BJ (cell line): ENCODE measurements at regions not wholly inside any gene's neighbourhood (a gene's known extent, or its start where the extent isn't known, plus 50 kb on each side); places are given as distances from the start of the nearest gene placed in this dataset.

ENCODE experiments used
- CTCF ChIA-PET: fragments of 350-600 bp; formaldehyde crosslinking; extraction: SDS; loops from one replicate; lab custom pipeline; 2021; ENCODE audit warnings: antibody characterized with exemption, inconsistent platforms; lab: Yijun Ruan, JAX
- POLR2A ChIA-PET: fragments of 300-600 bp; sonication (Branson Sonifier 250); formaldehyde crosslinking; extraction: SDS; loops from one replicate; lab custom pipeline; 2021; ENCODE audit warnings: antibody characterized with exemption; lab: Charles Lee
- DNase-seq: peaks from one replicate; pipeline ENCODE4 v3.0.0-alpha.2; 2011; ENCODE audit warnings: low read depth
- H3K27me3 ChIP-seq: 2 replicates; pipeline ENCODE4 v1.6.0; 2011; ENCODE audit warnings: low read length; ENCODE audit not compliant: control insufficient read depth, insufficient read depth
- H3K36me3 ChIP-seq: 2 replicates; pipeline ENCODE4 v1.5.1; 2011; ENCODE audit warnings: low read length; ENCODE audit not compliant: control insufficient read depth, insufficient read depth
- H3K4me3 ChIP-seq: 2 replicates; pipeline ENCODE4 v1.5.1; 2011; ENCODE audit warnings: low read depth, mild to moderate bottlenecking, control low read depth, low read length
- TF ChIP-seq, protein P1 (sequence below): IDR thresholded peaks from 2 replicates; pipeline ENCODE4 v1.5.1; 2011; ENCODE audit warnings: low read depth, mild to moderate bottlenecking, control low read depth, inconsistent platforms, low read length, moderate library complexity; ENCODE audit not compliant: insufficient read depth

DNA sequence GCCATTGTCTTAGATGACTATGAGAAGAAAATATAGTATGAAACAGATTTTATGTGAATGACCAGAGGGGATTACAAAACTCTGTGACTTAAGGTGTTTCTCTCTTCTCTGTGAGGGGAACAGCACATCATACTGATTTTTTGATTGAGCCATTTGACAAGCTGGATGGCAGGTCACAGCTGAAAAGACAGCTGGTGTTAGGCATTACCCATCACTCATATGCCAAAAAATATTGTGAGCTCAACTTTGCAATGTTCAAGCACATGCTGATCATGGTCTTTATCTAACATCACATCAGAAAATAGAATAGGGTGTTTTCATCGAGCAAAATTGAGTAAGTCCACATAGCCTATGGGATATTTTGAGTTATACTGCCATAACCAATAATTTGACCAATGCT is 86.7 kb upstream of the TECRL start:
- TF ChIP-seq, protein P1, sequence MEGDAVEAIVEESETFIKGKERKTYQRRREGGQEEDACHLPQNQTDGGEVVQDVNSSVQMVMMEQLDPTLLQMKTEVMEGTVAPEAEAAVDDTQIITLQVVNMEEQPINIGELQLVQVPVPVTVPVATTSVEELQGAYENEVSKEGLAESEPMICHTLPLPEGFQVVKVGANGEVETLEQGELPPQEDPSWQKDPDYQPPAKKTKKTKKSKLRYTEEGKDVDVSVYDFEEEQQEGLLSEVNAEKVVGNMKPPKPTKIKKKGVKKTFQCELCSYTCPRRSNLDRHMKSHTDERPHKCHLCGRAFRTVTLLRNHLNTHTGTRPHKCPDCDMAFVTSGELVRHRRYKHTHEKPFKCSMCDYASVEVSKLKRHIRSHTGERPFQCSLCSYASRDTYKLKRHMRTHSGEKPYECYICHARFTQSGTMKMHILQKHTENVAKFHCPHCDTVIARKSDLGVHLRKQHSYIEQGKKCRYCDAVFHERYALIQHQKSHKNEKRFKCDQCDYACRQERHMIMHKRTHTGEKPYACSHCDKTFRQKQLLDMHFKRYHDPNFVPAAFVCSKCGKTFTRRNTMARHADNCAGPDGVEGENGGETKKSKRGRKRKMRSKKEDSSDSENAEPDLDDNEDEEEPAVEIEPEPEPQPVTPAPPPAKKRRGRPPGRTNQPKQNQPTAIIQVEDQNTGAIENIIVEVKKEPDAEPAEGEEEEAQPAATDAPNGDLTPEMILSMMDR: no peak
- POLR2A ChIA-PET: no interaction called here
- Histone ChIP-seq H3K36me3 (no peaks in the 10 kb centered on the region), H3K4me3 (no peak overlapping the region), H3K27me3 (no peaks in the 10 kb centered on the region)
- CTCF ChIA-PET: no interaction called here
- DNase-seq: no peak

- no peak for DNase-seq
- Histone ChIP-seq H3K4me3 (no peak overlapping the region), H3K27me3 (no peaks in the 10 kb centered on the region), H3K36me3 (no peaks in the 10 kb centered on the region)
- TF ChIP-seq, protein P1: no peak
- CTCF ChIA-PET: no interaction called here
- POLR2A ChIA-PET: no interaction called here
Observed at GRCh38 chr4:64489628-64490027, 80.4 kb upstream of the TECRL start.

DNA sequence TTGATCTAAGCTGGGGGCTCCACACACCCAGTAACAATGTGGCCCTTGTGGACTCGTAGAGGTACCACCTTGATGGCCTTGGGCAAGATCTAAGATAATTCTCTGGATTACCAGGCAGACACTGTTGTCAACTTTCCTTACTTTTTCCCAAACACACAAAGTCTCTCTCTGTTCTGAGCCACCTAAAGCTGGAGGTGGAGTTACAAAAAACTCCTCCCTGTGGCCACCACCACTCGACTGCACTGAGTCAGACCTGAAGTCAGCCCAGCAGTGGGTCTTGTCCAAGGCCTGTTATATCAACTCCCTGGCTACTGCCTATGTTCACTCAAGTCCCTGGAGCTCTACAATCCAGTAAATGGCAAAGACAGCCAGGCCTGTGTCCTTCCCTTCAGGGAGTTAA is 70.1 kb upstream of the TECRL start:
- no peaks in the 10 kb centered on the region for H3K36me3 ChIP-seq
- DNase-seq: no peak
- no peak overlapping the region for H3K4me3 ChIP-seq
- TF ChIP-seq, protein P1: no peak
- H3K27me3 ChIP-seq: no peaks in the 10 kb centered on the region
- ChIA-PET CTCF (no interaction called here), POLR2A (no interaction called here)

- CTCF ChIA-PET: no interaction called here
- TF ChIP-seq, protein P1: no peak
- no peaks in the 10 kb centered on the region for H3K36me3 ChIP-seq
- no peak overlapping the region for H3K4me3 ChIP-seq
- no peak for DNase-seq
- H3K27me3 ChIP-seq: no peaks in the 10 kb centered on the region
- POLR2A ChIA-PET: no interaction called here
Observed at GRCh38 chr4:64477127-64477526, 67.9 kb upstream of the TECRL start.

- ChIA-PET CTCF (no interaction called here), POLR2A (no interaction called here)
- H3K4me3 ChIP-seq: no peak overlapping the region
- TF ChIP-seq, protein P1: no peak
- DNase-seq: no peak
- H3K27me3 ChIP-seq: no peaks in the 10 kb centered on the region
- no peaks in the 10 kb centered on the region for H3K36me3 ChIP-seq
Observed at GRCh38 chr4:64465263-64465662, 56.0 kb upstream of the TECRL start.
